GM21786 (cell line): ENCODE measurements at regions not wholly inside any gene's neighbourhood (a gene's known extent, or its start where the extent isn't known, plus 50 kb on each side); places are given as distances from the start of the nearest gene placed in this dataset.
"Not testable (repeated sequence)": the region's sequence is repeated elsewhere in the genome, so short reads cannot be mapped to it uniquely, and the experiment has no call there.

Experiments
- ATAC-seq: cut with Tn5 transposase; IDR thresholded peaks from one replicate; pipeline ENCODE4 v1.9.1; 2021; ENCODE audit not compliant: unreplicated experiment

- no peak for ATAC-seq
Measured at GRCh38 chr15:62868507-62868906, 174.0 kb upstream of the TPM1 start.

- no peak for ATAC-seq
Measured at GRCh38 chr15:62869116-62869515, 173.4 kb upstream of the TPM1 start.

GRCh38 chr15:62870216-62870615 is 172.3 kb upstream of the TPM1 start:
- no peak for ATAC-seq

GRCh38 chr15:62870701-62871100 is 171.8 kb upstream of the TPM1 start:
- not testable (repeated sequence) for ATAC-seq

GRCh38 chr15:62873203-62873602 is 169.3 kb upstream of the TPM1 start:
- ATAC-seq, result no peak

DNA sequence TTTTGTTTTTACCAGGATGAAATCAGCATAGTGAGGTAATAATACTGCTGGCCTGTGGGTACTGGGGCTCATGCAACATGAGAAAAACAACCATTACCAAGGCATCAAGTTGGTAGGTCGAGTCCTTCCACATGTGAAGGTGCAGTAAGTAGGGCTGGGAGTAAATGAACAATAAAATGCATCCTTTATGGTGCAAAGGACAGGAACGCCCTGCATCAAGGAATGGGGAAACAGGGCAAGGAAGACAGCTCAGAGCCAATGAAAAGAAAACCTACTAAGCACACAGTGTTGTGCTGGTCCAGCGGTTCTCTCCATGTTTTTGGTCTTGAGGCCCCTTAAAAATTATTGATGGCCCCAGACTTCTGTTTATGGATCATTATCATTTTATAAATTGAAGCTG is 168.5 kb upstream of the TPM1 start:
- no peak for ATAC-seq

DNA sequence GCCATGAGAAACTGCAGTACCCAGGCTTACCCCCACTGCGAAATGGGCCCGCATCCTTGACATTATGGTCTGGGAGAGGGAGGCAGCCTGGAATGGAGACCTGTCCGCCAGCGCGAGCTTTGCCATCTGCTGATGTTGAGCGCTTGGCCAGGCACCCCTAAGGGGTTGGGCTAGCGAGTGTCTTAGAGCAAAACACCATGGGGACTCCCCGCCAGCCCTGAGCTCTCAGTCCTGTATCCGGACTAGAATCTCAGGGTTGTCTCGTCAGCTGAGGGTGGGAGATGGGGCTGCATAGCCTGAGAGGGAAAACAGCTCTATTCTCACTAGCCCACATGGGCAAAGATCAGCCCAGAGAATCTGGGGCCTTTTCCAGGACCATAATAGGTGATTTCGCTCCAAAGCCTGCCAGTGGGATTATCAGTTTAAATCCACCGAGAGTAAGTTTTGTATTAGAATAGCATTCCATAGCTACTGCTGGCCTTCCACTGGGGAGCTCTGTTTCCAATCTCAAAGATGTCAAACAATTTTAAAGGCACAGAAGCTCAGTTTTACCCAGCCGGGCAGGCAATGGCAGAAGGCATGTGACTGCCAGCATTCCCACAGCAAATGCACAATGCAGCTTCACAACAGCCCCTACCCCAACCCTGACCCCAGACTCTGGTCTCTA is 167.5 kb upstream of the TPM1 start:
- ATAC-seq, result no peak

DNA sequence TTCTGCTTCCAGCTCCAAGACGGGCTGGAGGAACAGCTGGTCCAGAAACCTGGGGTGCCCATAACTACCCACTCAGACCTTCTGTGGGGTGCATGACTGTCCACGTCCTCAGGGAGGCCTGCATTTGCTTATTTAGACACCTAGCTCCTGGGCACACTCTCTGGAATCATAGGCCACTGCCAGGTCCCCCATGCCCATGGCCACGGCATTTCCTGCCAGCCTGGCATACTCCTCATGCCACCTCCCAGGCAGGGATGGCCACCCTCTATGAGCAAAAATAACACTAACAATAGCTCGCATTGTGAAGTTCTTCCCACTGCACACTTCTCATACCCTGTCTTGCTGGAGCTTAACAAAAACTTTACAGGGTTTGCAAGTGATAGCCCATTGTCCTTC is 166.9 kb upstream of the TPM1 start:
- no peak for ATAC-seq

GRCh38 chr15:62877276-62877857 is 165.2 kb upstream of the TPM1 start:
- no peak for ATAC-seq

DNA sequence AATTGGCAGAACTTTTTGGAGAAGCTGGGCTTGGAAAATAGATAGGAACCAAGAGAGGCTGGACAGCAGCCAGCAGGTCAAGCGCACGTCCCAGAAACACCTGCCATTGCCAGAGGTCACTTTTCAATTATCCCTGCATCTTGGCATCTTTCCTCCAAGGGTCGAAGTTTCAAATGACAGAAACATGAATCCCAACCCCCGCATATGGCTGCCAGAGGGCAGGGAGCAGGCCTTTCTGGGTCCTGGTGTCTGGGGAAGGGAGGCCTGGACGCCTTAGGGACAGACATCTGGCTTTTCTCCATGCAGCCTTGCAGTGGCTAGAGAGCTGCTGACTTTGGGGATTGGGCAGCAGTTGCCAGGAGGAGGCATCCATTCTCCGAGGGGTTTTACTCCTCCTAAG is 164.5 kb upstream of the TPM1 start:
- ATAC-seq, result no peak

- ATAC-seq, result no peak
Measured at GRCh38 chr15:62879770-62880169, 162.8 kb upstream of the TPM1 start.

DNA sequence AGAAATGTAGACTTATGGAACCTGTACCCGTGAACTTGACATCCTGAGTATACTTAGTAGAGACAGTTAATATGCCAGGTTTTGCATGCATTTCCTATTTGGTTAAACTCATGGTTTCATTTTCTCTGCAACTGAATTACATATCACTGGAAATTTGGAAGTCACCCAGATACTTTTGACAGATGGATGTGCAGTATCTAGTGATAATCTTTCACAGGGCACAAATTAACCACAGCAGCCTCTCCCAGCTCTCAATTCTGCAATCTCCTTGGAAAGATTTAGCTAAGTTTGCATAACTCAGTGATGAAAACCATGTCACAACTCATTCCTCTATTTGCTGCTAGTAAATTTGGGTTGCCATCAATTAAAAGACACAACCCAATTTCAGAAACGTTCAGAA is 162.3 kb upstream of the TPM1 start:
- ATAC-seq, result no peak

GRCh38 chr15:62881056-62881455 is 161.5 kb upstream of the TPM1 start:
- no peak for ATAC-seq

DNA sequence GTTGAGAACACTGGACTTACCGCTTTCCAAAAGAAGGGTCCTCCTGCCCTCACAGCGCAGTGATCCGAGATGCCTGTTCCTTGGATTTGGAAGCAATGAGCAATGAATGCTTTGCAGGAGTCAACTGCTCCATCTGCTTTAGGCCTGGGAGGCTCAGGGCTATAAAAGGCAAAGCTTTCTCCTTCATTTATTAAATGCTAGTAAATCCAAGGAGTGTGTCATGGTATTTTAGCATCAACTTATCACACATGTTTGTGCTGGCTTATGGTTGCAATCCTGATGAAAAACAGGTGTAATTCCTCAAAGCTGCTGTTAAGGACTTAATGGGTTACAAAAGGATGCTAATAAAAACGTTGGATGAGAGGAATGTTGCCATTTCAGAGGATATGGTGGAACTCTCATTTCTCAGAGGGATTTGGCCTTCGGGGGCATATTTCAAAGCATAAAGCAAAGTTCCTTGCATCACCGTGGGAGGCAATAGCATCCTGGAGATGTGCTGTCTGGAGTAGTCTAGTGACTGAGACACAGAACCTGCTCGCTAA is 158.5 kb upstream of the TPM1 start:
- no peak for ATAC-seq

DNA sequence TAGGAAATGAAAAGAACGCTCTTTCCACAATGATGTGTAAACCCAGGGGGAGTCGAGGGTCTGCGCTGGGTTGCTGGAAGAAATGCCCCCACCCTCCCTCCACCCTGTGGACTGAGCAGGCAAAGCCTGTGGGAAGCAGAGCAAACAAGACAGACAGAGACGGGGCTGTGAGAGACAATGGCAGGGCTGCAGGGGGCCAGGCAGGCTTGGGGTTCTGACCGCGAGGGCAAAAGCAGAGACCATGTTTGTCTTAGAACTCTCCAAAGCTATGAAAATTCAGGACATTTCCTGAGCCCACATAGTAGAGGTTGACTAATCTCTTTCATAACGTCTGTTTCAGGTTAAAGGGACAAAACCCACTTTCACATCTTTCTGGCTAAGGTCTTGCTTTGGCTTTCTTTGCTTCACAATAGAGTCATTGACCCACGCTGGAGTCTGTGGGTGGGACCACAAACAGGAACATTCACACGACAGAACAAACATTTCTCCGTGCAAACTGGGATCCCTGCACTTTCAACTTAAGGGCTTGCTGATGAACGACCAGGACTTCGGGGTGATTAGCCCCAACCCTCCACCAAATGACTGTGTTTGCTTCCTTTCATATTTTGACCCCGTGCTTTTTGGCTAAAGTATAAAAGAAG is 156.0 kb upstream of the TPM1 start:
- no peak for ATAC-seq

- no peak for ATAC-seq
Measured at GRCh38 chr15:62887113-62887570, 155.4 kb upstream of the TPM1 start.

DNA sequence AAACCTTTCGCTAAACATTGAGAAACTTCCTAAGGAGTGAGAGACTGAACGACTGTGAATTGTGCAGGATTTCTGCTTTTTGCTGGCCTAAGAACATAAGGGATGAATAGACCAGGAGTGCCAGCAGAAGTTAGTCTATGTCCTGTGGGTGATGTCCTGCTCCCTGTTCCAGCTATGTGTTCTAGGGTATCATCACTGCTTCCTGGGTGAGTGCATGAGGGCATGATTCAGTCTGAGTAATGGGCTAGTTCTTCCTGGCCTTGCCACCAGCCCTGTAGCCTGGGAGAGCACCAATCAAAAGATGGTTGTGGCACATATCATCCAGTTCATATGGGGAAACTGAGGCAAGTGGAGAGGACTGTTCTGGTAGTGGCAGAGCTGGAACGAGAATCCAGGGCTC is 153.9 kb upstream of the TPM1 start:
- ATAC-seq, result no peak

- ATAC-seq, result no peak
Measured at GRCh38 chr15:62889141-62889661, 153.3 kb upstream of the TPM1 start.

GRCh38 chr15:62889734-62890505 is 152.6 kb upstream of the TPM1 start:
- ATAC-seq, result no peak

DNA sequence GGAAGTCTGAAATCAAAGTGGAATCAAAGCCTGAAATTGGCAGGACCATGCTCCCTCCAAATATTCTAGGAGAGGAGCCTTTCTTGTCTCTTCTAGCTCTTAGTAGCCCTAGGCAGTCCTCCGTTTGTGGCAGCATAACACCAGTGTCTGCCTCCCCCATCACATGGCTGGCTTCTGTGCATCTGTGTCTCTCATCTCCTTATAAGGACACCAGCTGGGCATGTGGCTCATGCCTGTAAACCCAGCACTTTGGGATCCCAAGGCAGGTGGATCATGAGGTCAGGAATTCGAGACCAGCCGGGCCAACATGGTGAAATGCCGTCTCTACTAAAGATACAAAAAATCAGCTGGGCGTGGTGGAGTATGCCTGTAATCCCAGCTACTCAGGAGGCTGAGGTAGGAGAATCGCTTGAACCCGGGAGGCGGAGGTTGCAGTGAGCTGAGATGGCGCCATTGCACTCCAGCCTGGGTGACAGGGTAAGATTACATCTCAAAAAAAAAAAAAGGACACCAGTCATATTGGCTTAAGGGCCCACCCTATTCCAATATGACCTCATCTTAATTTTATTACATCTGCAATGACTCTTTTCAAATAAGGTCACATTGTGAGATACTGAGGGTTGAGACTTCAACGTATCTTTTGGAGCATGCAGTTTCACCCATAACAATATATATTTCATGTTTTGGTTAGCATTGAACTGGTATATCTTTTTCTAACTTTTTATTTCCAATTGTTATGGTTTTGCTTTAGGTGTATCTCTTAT is 148.0 kb upstream of the TPM1 start:
- no peak for ATAC-seq
